GM13976 (cell line): ENCODE measurements at regions not wholly inside any gene's neighbourhood (a gene's known extent, or its start where the extent isn't known, plus 50 kb on each side); places are given as distances from the start of the nearest gene placed in this dataset.

Source experiments
- DNase-seq: peaks from one replicate; pipeline ENCODE4 v3.0.0; 2012; ENCODE audit warnings: low spot score
- in situ Hi-C: fragments of 300-500 bp; cut with MboI; formaldehyde crosslinking; loops from one replicate; pipeline ENCODE4 v1.12.0; 2022; ENCODE audit warnings: low sequenced_read_pairs, mixed read lengths, inconsistent platforms; ENCODE audit not compliant: unreplicated experiment
- TF ChIP-seq, protein P1 (sequence below): IDR thresholded peaks from 2 replicates; pipeline ENCODE4 v1.5.1; 2012; ENCODE audit warnings: borderline replicate concordance, mild to moderate bottlenecking; ENCODE audit not compliant: insufficient read depth; ENCODE audit errors: extremely low read depth, missing control alignments, control extremely low read depth

DNA sequence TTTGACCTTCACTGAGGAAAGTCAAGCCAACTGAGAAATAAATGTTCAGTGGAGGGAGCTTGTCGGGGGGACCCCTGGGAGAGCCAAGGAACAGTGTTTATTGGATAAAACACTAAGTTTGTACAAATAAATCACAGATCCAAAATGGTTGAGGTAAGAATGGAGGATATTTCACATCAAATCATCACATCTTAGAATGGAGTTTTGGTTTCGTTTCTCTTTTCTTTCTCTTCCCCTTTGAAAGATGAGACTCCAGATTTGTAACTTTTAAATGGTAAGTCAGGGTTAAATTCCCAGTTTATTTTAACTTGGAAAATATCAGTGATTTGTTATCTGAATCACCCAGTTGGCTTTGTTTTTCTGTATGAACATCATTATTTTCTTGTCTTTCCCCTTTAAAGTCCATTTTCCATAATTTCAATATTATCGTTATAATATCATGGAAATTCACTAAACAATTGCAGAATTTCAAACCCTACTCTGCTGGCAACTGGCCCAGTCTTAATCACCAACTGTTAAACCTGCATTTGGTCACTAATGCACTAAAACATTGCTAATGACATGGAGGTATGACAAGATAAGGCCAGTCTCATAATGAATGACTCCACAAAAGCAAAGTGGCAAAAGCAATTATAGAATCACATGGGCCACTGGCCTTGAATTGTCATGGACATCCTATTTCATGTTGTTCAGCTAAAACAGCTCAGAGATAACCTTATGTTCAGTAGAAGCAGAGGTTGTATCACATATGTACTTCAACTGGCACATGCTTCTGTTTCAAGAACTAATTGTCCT is 295.1 kb downstream of the SHOX2 start:
- DNase-seq, result peak; percentile 20
- TF ChIP-seq, protein P1, sequence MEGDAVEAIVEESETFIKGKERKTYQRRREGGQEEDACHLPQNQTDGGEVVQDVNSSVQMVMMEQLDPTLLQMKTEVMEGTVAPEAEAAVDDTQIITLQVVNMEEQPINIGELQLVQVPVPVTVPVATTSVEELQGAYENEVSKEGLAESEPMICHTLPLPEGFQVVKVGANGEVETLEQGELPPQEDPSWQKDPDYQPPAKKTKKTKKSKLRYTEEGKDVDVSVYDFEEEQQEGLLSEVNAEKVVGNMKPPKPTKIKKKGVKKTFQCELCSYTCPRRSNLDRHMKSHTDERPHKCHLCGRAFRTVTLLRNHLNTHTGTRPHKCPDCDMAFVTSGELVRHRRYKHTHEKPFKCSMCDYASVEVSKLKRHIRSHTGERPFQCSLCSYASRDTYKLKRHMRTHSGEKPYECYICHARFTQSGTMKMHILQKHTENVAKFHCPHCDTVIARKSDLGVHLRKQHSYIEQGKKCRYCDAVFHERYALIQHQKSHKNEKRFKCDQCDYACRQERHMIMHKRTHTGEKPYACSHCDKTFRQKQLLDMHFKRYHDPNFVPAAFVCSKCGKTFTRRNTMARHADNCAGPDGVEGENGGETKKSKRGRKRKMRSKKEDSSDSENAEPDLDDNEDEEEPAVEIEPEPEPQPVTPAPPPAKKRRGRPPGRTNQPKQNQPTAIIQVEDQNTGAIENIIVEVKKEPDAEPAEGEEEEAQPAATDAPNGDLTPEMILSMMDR, result no peak
- in situ Hi-C loops, result no loop called here

DNA sequence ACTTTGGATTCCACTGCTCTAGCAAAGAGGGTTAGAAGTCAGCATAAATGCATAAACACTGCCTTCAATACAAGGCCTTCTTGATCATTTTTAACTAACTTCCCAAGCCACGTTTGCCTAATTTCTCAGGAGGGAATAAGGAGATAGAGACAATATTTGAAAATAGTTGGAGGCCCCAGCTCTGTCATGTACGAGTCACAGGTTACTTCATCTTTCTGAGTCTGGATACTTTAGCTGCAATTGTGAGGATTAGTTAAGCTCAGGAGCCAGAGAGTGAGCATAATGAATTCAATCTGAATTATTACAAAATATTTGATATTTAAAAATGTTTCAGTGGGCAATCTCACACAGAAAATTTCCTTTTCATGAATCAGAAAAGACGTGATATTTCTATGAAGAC is 298.9 kb downstream of the SHOX2 start:
- DNase-seq, result no peak
- in situ Hi-C loops, result no loop called here
- TF ChIP-seq, protein P1, result no peak

DNA sequence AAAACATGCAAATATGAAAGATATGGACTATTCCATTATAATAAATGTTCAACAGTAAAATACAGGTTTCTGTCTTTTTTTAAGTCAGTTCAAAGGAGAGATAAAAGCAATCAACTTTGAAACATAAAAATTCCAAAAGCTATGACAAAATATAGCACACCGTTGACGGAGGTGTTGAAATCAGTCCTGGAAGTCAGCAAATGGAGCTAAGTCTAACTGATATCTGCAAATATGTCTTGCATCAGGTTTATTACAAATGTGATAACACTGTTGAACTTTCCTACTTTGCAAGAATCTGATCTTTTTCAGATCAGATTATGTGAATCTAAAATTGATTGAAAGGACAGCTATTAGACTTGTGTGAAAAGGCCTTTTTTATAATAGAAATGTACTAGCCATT is 300.7 kb downstream of the SHOX2 start:
- in situ Hi-C loops, result no loop called here
- DNase-seq, result no peak
- TF ChIP-seq, protein P1, result no peak

DNA sequence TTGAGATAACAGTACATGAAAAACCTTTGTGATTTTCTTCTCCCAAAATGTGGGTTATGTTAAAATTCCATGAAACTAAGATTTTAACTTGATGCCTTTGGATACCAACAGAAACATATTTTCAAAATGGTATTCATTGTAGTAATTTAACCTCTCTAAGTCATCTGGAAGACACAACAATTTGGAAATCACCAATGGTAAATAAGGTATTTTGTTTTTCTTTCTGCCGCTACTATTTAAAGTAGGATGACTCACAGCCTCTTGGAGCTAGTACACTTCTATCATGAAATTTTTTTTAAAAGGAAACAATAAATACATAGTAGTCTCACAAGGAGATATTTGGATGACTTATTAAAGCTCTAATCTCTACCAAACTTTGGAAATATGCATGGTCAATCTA is 291.6 kb upstream of the VEPH1 start:
- no peak for DNase-seq
- TF ChIP-seq, protein P1, result no peak
- in situ Hi-C loops, result no loop called here

DNA sequence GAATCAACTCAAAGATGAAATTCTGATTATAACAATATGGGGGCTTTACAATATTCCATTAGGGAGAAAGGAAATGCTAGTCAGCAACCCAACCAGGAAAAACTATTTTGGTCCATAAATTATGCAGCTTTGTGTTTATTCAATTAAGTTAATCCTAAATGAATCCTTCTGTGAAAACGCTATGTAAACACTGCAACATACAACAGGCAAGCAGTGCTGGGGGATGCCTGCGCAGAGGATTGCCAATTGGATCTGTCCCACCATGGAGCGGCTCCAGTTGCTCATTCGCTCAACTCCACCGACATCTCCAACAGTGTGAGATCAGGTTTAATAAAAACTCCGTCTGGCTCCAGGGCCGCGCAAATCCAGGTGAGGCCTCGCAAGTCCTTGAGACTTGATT is 290.5 kb upstream of the VEPH1 start:
- TF ChIP-seq, protein P1, result no peak
- in situ Hi-C loops, result no loop called here
- no peak for DNase-seq

DNA sequence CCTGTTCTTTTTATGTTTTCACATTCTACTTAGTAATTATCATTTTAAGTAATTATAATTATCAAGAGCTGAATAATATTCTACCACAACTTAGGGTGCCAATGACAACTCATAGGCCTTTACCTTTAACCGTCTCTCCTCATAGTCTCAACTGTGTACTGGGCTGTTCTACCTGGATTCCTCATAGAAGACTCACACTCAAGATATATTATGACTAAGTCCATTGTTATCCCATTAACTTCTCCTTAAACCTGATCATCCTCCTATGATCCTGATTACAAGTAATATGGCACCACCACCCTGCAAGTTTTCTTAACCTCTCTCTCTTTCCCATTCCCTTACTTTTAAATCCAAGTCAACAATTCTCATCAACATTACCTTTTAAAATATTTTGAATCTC is 285.9 kb upstream of the VEPH1 start:
- in situ Hi-C loops, result no loop called here
- DNase-seq, result no peak
- TF ChIP-seq, protein P1, result no peak
